Left lung (tissue), 4 donors: ENCODE measurements at regions not wholly inside any gene's neighbourhood (a gene's known extent, or its start where the extent isn't known, plus 50 kb on each side); places are given as distances from the start of the nearest gene placed in this dataset.

Experiments used
- ATAC-seq: fragments of 200-7000 bp; cut with Tn5 transposase; one replicate; pipeline ENCODE4 v1.9.1; 2020; ENCODE audit warnings: moderate library complexity
- DNase-seq, 4 donors: peaks; one replicate each; pipeline ENCODE4 v3.0.0-alpha.2; 2013 to 2020
- H3K27ac ChIP-seq, 2 donors: fragments of 200-600 bp; sonication (generic) in 1 of 2; one replicate each; pipeline versions ENCODE4 v1.5.0 to v1.8.0; 2020 to 2021
- H3K27me3 ChIP-seq, 2 donors: fragments of 200-600 bp; sonication (generic) in 1 of 2; one replicate each; pipeline versions ENCODE4 v1.5.0 to v1.8.0; 2020 to 2021
- H3K36me3 ChIP-seq, 2 donors: fragments of 200-600 bp; sonication (generic) in 1 of 2; one replicate each; pipeline versions ENCODE4 v1.5.0 to v1.8.0; 2020 to 2021
- H3K4me1 ChIP-seq, 2 donors: fragments of 200-600 bp; one replicate each; pipeline ENCODE4 v1.8.0; 2021
- H3K4me3 ChIP-seq, 2 donors: fragments of 200-600 bp; sonication (generic) in 1 of 2; one replicate each; pipeline versions ENCODE4 v1.5.0 to v1.8.0; 2020 to 2021; ENCODE audit warnings: mild to moderate bottlenecking in 1 of 2
- H3K9me3 ChIP-seq, 2 donors: fragments of 200-600 bp; sonication (generic) in 1 of 2; one replicate each; pipeline versions ENCODE4 v1.5.0 to v1.8.0; 2020 to 2021
- CTCF ChIP-seq, 2 donors: fragments of 200-600 bp; sonication (generic) in 1 of 2; IDR thresholded peaks; one replicate each; pipeline versions ENCODE4 v1.5.0 to v1.8.0; 2021; ENCODE audit warnings: antibody characterized with exemption in 2 of 2
- intact Hi-C, 2 donors: fragments of 100-400 bp; cut with DNase I; formaldehyde crosslinking; loops; one replicate each; pipeline versions ENCODE4 v1.11.2 to v1.14.2; 2022
- donor health status: DM: no; HTN: yes; CAD: no.
- donor health status: DM: no; HTN: no; CAD: no.

DNA sequence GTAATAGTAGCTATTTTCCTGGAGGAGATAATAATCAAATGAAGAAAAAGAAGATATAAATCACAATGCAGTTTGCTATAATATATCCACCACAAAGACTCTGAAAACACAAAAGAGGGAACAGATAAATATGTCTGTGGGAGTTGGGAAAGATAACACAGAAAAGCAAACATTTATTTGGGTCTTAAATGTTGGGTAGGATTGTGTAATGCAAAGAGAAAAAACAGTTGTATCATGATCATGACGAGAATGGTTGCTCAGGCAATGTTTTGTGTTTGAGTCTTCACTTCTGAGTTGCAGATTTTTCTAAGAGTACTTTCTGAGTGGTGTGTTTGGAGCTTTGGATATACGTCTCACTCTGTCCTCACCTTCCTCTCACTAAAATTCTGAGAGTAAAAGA lies 437.5 kb downstream of the TFEC start:
- TF ChIP-seq CTCF (IDR thresholded peaks at IDR 0.05) = no peak
- intact Hi-C loops = no loop called here
- H3K4me3 ChIP-seq = no peak overlapping the region
- ATAC-seq (no peak), DNase-seq (no peak)
- no peaks in the 10 kb centered on the region for H3K27me3 ChIP-seq
- no peak overlapping the region for H3K27ac ChIP-seq
- peaks cover 0 to 12% of the 10 kb centered on the region in 2 donors for H3K9me3 ChIP-seq
- H3K4me1 ChIP-seq = no peaks in the 10 kb centered on the region
- no peaks in the 10 kb centered on the region for H3K36me3 ChIP-seq

GRCh38 chr7:115585015-115585718 lies 445.4 kb downstream of the TFEC start:
- no peak for ATAC-seq
- Histone ChIP-seq H3K27me3 (no peaks in the 10 kb centered on the region), H3K4me1 (no peaks in the 10 kb centered on the region), H3K9me3 (no peaks in the 10 kb centered on the region), H3K27ac (no peak overlapping the region), H3K36me3 (no peaks in the 10 kb centered on the region), H3K4me3 (no peak overlapping the region)
- TF ChIP-seq CTCF (IDR thresholded peaks at IDR 0.05) = no peak
- no peak for DNase-seq
- intact Hi-C loops = no loop called here

- H3K27ac ChIP-seq = no peak overlapping the region
- intact Hi-C loops = no loop called here
- H3K36me3 ChIP-seq = no peaks in the 10 kb centered on the region
- DNase-seq (no peak), ATAC-seq (no peak)
- no peak overlapping the region for H3K4me3 ChIP-seq
- no peaks in the 10 kb centered on the region for H3K4me1 ChIP-seq
- TF ChIP-seq CTCF (IDR thresholded peaks at IDR 0.05) = no peak
- H3K9me3 ChIP-seq = no peaks in the 10 kb centered on the region
- H3K27me3 ChIP-seq = no peaks in the 10 kb centered on the region
Measured at GRCh38 chr7:115582956-115583355, 447.6 kb downstream of the TFEC start.

DNA sequence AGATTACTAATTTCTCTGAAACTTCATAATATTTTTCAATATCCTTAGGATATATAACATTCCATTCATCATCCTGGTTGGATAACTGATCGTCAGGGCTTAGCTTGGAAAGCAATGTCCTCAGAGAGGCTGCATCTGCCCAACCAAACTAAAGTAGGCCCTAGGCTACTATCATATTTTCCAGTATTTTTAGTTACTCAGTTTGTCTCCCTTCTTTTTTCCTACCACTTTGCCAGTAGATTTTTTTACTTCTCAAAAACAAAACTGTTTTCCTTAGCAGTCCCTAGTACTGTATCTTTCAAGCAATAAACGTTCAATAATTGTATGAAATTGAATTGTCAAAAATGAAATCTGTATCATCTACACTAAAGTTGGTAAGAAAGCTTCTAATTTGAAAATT lies 452.0 kb downstream of the TFEC start:
- intact Hi-C loops = no loop called here
- Histone ChIP-seq H3K36me3 (no peaks in the 10 kb centered on the region), H3K27me3 (no peaks in the 10 kb centered on the region), H3K4me1 (no peaks in the 10 kb centered on the region), H3K9me3 (no peaks in the 10 kb centered on the region), H3K27ac (no peak overlapping the region), H3K4me3 (no peak overlapping the region)
- no peak for ATAC-seq
- TF ChIP-seq CTCF (IDR thresholded peaks at IDR 0.05) = no peak
- no peak for DNase-seq

DNA sequence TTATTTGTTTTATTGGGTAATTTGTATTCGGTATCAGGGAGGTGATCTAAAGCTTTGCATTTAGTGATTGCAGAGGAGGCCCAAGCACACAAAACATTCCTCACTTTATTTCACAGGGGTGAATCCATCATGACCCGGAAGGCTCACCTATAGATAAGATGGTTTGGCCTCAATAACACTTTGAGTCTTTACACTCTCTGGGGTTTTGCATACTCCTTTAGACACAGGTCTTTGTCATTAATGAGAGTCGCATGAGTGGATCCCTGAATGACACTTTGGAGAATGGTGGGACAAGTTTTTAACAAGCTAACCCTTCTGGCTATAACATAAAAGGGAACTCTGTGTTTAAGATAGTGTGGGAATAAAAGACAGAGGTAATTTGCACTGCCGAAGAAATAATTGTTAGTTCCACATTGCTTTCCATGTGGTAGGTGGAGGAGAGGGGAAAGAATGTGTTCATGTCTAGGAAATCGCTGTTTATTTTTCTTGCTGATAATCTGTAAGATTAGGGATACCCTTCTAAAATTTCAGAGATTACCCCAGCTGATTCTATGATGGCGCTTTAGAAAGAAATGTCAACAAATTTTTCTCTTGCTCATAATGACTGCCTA lies 455.8 kb downstream of the TFEC start:
- H3K9me3 ChIP-seq = no peaks in the 10 kb centered on the region
- no peak overlapping the region for H3K4me3 ChIP-seq
- ATAC-seq = no peak
- H3K27me3 ChIP-seq = no peaks in the 10 kb centered on the region
- no peaks in the 10 kb centered on the region for H3K4me1 ChIP-seq
- H3K36me3 ChIP-seq = no peaks in the 10 kb centered on the region
- intact Hi-C loops = no loop called here
- H3K27ac ChIP-seq = no peak overlapping the region
- DNase-seq = no peak
- no peak for TF ChIP-seq CTCF (IDR thresholded peaks at IDR 0.05)
